ENCODE measurements at regions not wholly inside any gene's neighbourhood (a gene's known extent, or its start where the extent isn't known, plus 50 kb on each side); places are given as distances from the start of the nearest gene placed in this dataset.

DNA sequence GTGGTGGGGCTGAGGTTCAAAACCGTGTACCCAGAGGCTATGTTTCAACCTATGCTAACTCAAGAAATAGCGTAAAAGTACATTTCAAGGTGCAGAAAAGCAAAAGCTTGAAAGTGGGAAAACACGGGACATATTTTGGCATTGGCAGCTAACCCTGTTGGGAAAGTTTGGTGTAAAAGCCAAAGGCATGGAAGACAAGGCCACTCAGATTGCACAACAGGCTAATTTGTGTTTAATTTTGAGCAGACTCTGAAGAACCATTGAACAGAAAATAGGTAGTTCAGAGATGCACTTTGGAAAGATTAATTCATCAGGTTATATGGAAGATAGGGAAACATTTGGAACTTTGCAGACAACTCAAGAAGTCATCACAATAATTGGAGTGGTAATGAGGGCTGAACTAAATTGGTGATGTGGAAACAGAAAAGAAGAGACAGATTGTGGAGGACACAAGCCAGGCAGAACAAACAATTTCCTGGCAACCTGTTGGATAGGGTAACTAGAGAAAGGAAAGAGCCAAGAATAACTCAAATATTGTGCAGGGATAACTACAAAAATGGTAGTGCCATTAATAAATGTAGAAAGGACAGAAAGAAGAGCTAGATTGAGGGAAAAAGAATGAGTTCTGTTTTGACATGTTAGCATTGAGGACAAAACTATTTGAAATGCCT is 140.5 kb upstream of the PGR start:
- TF ChIP-seq EZH2 (IDR thresholded peaks at IDR 0.05) (no peak), POLR2AphosphoS5 (IDR thresholded peaks at IDR 0.05; ENCODE audit: borderline replicate concordance, low read depth, low read length) (no peak)

All from SK-N-MC (cell line).